GM23248 (cell line): ENCODE measurements at regions not wholly inside any gene's neighbourhood (a gene's known extent, or its start where the extent isn't known, plus 50 kb on each side); places are given as distances from the start of the nearest gene placed in this dataset.

ENCODE experiments used
- EZH2 ChIP-seq: fragments of 200-600 bp; sonication (generic); IDR thresholded peaks from 2 replicates; pipeline ENCODE4 v1.6.1; 2018; ENCODE audit warnings: antibody characterized with exemption, mild to moderate bottlenecking; ENCODE audit not compliant: insufficient read depth, poor library complexity, severe bottlenecking
- EZH2phosphoT487 ChIP-seq: fragments of 200-600 bp; sonication (generic); IDR thresholded peaks from 2 replicates; pipeline ENCODE4 v1.6.1; 2018; ENCODE audit warnings: antibody characterized with exemption, moderate library complexity, mild to moderate bottlenecking, low read depth; ENCODE audit not compliant: insufficient read depth

GRCh38 chr21:26736449-26736848 lies 108.8 kb downstream of the ADAMTS1 start:
- TF ChIP-seq EZH2 (no peak), EZH2phosphoT487 (no peak)
